ENCODE measurements at regions not wholly inside any gene's neighbourhood (a gene's known extent, or its start where the extent isn't known, plus 50 kb on each side); places are given as distances from the start of the nearest gene placed in this dataset.
A peak's percentile ranks its signal among the peaks of the same experiment; 100 is the strongest.

GRCh38 chr11:95494167-95494566 is 263.2 kb upstream of the SESN3 start:
- Histone ChIP-seq H3K9ac (ENCODE audit: low read depth, low read length) (no peak overlapping the region), H3K27ac (ENCODE audit: low read length) (no peak overlapping the region), H3K4me1 (ENCODE audit: insufficient read depth, low read length) (peaks cover 5% of the 10 kb centered on the region; the same call in 1 of the 2 replicates), H3K36me3 (ENCODE audit: insufficient read depth, low read depth, low read length) (no peaks in the 10 kb centered on the region), H3K9me3 (ENCODE audit: insufficient read depth, low read depth, low read length) (no peaks in the 10 kb centered on the region), H3K4me3 (ENCODE audit: low read length) (no peak overlapping the region), H3K27me3 (ENCODE audit: insufficient read depth, low read length) (no peaks in the 10 kb centered on the region)

GRCh38 chr11:95490625-95491024 is 259.6 kb upstream of the SESN3 start:
- Histone ChIP-seq H3K27ac (ENCODE audit: low read length) (no peak overlapping the region), H3K4me3 (ENCODE audit: low read length) (no peak overlapping the region), H3K36me3 (ENCODE audit: insufficient read depth, low read depth, low read length) (no peaks in the 10 kb centered on the region), H3K9me3 (ENCODE audit: insufficient read depth, low read depth, low read length) (no peaks in the 10 kb centered on the region), H3K4me1 (ENCODE audit: insufficient read depth, low read length) (peaks cover 12% of the 10 kb centered on the region; the same call in 1 of the 2 replicates), H3K9ac (ENCODE audit: low read depth, low read length) (no peak overlapping the region), H3K27me3 (ENCODE audit: insufficient read depth, low read length) (no peaks in the 10 kb centered on the region)

- no peak overlapping the region for H3K4me3 ChIP-seq (ENCODE audit: low read length)
- no peak overlapping the region for H3K9ac ChIP-seq (ENCODE audit: low read depth, low read length)
- no peaks in the 10 kb centered on the region for H3K9me3 ChIP-seq (ENCODE audit: insufficient read depth, low read depth, low read length)
- no peaks in the 10 kb centered on the region for H3K27me3 ChIP-seq (ENCODE audit: insufficient read depth, low read length)
- H3K36me3 ChIP-seq (ENCODE audit: insufficient read depth, low read depth, low read length) = no peaks in the 10 kb centered on the region
- H3K27ac ChIP-seq (ENCODE audit: low read length) = no peak overlapping the region
- peaks cover 12% of the 10 kb centered on the region; the same call in 1 of the 2 replicates for H3K4me1 ChIP-seq (ENCODE audit: insufficient read depth, low read length)
These were observed 256.9 kb upstream of the SESN3 start for GRCh38 chr11:95487938-95488337.

- Histone ChIP-seq H3K9ac (ENCODE audit: low read depth, low read length) (no peak overlapping the region), H3K27ac (ENCODE audit: low read length) (no peak overlapping the region), H3K36me3 (ENCODE audit: insufficient read depth, low read depth, low read length) (no peaks in the 10 kb centered on the region)
These were observed 256.4 kb upstream of the SESN3 start for GRCh38 chr11:95487391-95487790.

GRCh38 chr11:95486979-95487378 is 256.0 kb upstream of the SESN3 start:
- Histone ChIP-seq H3K27ac (ENCODE audit: low read length) (no peak overlapping the region), H3K36me3 (ENCODE audit: insufficient read depth, low read depth, low read length) (no peaks in the 10 kb centered on the region), H3K9ac (ENCODE audit: low read depth, low read length) (no peak overlapping the region), H3K4me1 (ENCODE audit: insufficient read depth, low read length) (peaks cover 12% of the 10 kb centered on the region; the same call in 1 of the 2 replicates), H3K27me3 (ENCODE audit: insufficient read depth, low read length) (no peaks in the 10 kb centered on the region), H3K4me3 (ENCODE audit: low read length) (no peak overlapping the region), H3K9me3 (ENCODE audit: insufficient read depth, low read depth, low read length) (no peaks in the 10 kb centered on the region)

More at GRCh38 chr11:95487391-95487790, 256.4 kb upstream of the SESN3 start:
- peak overlapping the region; percentile 25; the same call in 1 of the 2 replicates for H3K4me3 ChIP-seq (ENCODE audit: low read length)
- no peaks in the 10 kb centered on the region for H3K27me3 ChIP-seq (ENCODE audit: insufficient read depth, low read length)
- peaks cover 12% of the 10 kb centered on the region; the same call in 1 of the 2 replicates for H3K4me1 ChIP-seq (ENCODE audit: insufficient read depth, low read length)
- no peaks in the 10 kb centered on the region for H3K9me3 ChIP-seq (ENCODE audit: insufficient read depth, low read depth, low read length)

GRCh38 chr11:95486466-95486865 is 255.5 kb upstream of the SESN3 start:
- H3K9me3 ChIP-seq (ENCODE audit: insufficient read depth, low read depth, low read length) = no peaks in the 10 kb centered on the region
- no peaks in the 10 kb centered on the region for H3K36me3 ChIP-seq (ENCODE audit: insufficient read depth, low read depth, low read length)
- no peak overlapping the region for H3K27ac ChIP-seq (ENCODE audit: low read length)
- no peaks in the 10 kb centered on the region for H3K27me3 ChIP-seq (ENCODE audit: insufficient read depth, low read length)
- peaks cover 12% of the 10 kb centered on the region; the same call in 1 of the 2 replicates for H3K4me1 ChIP-seq (ENCODE audit: insufficient read depth, low read length)
- H3K9ac ChIP-seq (ENCODE audit: low read depth, low read length) = no peak overlapping the region
- no peak overlapping the region for H3K4me3 ChIP-seq (ENCODE audit: low read length)

- H3K9ac ChIP-seq (ENCODE audit: low read depth, low read length) = no peak overlapping the region
- H3K36me3 ChIP-seq (ENCODE audit: insufficient read depth, low read depth, low read length) = no peaks in the 10 kb centered on the region
- H3K4me1 ChIP-seq (ENCODE audit: insufficient read depth, low read length) = peaks cover 12% of the 10 kb centered on the region; the same call in 1 of the 2 replicates
- no peaks in the 10 kb centered on the region for H3K9me3 ChIP-seq (ENCODE audit: insufficient read depth, low read depth, low read length)
- no peaks in the 10 kb centered on the region for H3K27me3 ChIP-seq (ENCODE audit: insufficient read depth, low read length)
- H3K27ac ChIP-seq (ENCODE audit: low read length) = no peak overlapping the region
- no peak overlapping the region for H3K4me3 ChIP-seq (ENCODE audit: low read length)
These were observed 254.3 kb upstream of the SESN3 start for GRCh38 chr11:95485115-95485900.

GRCh38 chr11:95483339-95483738 is 252.3 kb upstream of the SESN3 start:
- Histone ChIP-seq H3K9ac (ENCODE audit: low read depth, low read length) (no peak overlapping the region), H3K4me3 (ENCODE audit: low read length) (no peak overlapping the region), H3K36me3 (ENCODE audit: insufficient read depth, low read depth, low read length) (no peaks in the 10 kb centered on the region), H3K9me3 (ENCODE audit: insufficient read depth, low read depth, low read length) (no peaks in the 10 kb centered on the region), H3K27me3 (ENCODE audit: insufficient read depth, low read length) (no peaks in the 10 kb centered on the region), H3K4me1 (ENCODE audit: insufficient read depth, low read length) (peaks cover 12% of the 10 kb centered on the region; the same call in 1 of the 2 replicates), H3K27ac (ENCODE audit: low read length) (no peak overlapping the region)

GRCh38 chr11:95478003-95478402 is 247.0 kb upstream of the SESN3 start:
- no peak overlapping the region for H3K4me3 ChIP-seq (ENCODE audit: low read length)
- no peak overlapping the region for H3K27ac ChIP-seq (ENCODE audit: low read length)
- no peaks in the 10 kb centered on the region for H3K27me3 ChIP-seq (ENCODE audit: insufficient read depth, low read length)
- H3K9ac ChIP-seq (ENCODE audit: low read depth, low read length) = no peak overlapping the region
- H3K4me1 ChIP-seq (ENCODE audit: insufficient read depth, low read length) = no peaks in the 10 kb centered on the region
- no peaks in the 10 kb centered on the region for H3K36me3 ChIP-seq (ENCODE audit: insufficient read depth, low read depth, low read length)
- H3K9me3 ChIP-seq (ENCODE audit: insufficient read depth, low read depth, low read length) = no peaks in the 10 kb centered on the region

- Histone ChIP-seq H3K9me3 (ENCODE audit: insufficient read depth, low read depth, low read length) (no peaks in the 10 kb centered on the region), H3K36me3 (ENCODE audit: insufficient read depth, low read depth, low read length) (no peaks in the 10 kb centered on the region), H3K27ac (ENCODE audit: low read length) (no peak overlapping the region), H3K27me3 (ENCODE audit: insufficient read depth, low read length) (no peaks in the 10 kb centered on the region), H3K4me1 (ENCODE audit: insufficient read depth, low read length) (no peaks in the 10 kb centered on the region), H3K4me3 (ENCODE audit: low read length) (no peak overlapping the region), H3K9ac (ENCODE audit: low read depth, low read length) (no peak overlapping the region)
These were observed 238.3 kb upstream of the SESN3 start for GRCh38 chr11:95469258-95469657.

GRCh38 chr11:95466416-95466815 is 235.4 kb upstream of the SESN3 start:
- Histone ChIP-seq H3K27me3 (ENCODE audit: insufficient read depth, low read length) (no peaks in the 10 kb centered on the region), H3K4me1 (ENCODE audit: insufficient read depth, low read length) (no peaks in the 10 kb centered on the region), H3K9ac (ENCODE audit: low read depth, low read length) (no peak overlapping the region), H3K4me3 (ENCODE audit: low read length) (no peak overlapping the region), H3K27ac (ENCODE audit: low read length) (no peak overlapping the region), H3K9me3 (ENCODE audit: insufficient read depth, low read depth, low read length) (no peaks in the 10 kb centered on the region), H3K36me3 (ENCODE audit: insufficient read depth, low read depth, low read length) (no peaks in the 10 kb centered on the region)

GRCh38 chr11:95465887-95466286 is 234.9 kb upstream of the SESN3 start:
- Histone ChIP-seq H3K9me3 (ENCODE audit: insufficient read depth, low read depth, low read length) (no peaks in the 10 kb centered on the region), H3K4me3 (ENCODE audit: low read length) (no peak overlapping the region), H3K27ac (ENCODE audit: low read length) (no peak overlapping the region), H3K36me3 (ENCODE audit: insufficient read depth, low read depth, low read length) (no peaks in the 10 kb centered on the region), H3K27me3 (ENCODE audit: insufficient read depth, low read length) (no peaks in the 10 kb centered on the region), H3K4me1 (ENCODE audit: insufficient read depth, low read length) (no peaks in the 10 kb centered on the region), H3K9ac (ENCODE audit: low read depth, low read length) (no peak overlapping the region)

All from iPS-20b (cell line).